Raji (cell line): ENCODE measurements at regions not wholly inside any gene's neighbourhood (a gene's known extent, or its start where the extent isn't known, plus 50 kb on each side); places are given as distances from the start of the nearest gene placed in this dataset.

ENCODE experiments used
- POLR2A ChIP-seq: IDR thresholded peaks from 2 replicates; pipeline ENCODE4 v1.6.1; 2011; ENCODE audit warnings: low read depth, low read length, control low read depth; ENCODE audit not compliant: insufficient read depth

DNA sequence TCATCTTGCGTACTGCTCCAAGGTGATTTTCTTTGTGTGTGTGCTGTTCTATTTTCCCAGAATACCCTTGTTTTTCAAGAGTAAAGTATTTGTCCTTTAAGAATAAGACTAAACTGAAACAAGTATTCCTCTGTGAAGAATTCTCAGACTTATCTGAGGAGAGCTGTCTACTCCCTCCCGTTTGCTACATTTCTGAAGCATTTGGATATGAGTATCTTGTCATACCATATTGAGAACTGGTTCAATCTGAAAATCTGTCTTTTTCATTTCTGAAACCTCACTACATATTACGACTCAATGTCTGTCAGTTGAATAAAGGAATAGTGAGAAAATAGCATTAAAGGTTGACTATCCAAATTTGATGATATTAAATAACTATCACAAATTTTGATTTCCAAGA is 159.4 kb downstream of the PMAIP1 start:
- TF ChIP-seq POLR2A, result no peak

DNA sequence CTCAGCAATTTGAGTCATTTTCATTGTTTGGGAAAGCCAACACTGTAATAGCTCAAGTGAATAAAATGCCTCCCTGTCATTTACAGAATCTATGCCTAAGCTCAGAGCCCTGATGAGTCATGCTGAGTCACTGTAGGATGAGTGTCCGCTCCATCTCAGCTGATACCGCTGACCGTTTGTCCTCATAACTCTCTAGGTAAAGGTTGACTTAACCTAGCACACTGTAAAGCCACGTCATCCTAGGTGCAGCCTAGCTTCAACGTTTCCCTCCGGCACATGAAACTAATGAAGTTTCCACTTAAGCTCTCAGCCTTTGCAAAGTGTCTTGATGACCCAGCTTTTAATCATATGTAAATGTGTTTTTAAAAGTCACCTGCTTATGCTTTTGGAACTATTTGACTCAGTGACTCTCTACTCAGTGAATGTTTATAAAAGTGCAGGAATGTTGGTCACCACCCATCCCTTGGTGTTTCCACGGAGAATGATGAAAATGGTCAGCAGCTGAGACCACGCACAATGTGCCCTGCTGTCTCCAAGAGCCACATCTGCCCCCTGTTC is 154.0 kb downstream of the PMAIP1 start:
- no peak for TF ChIP-seq POLR2A

DNA sequence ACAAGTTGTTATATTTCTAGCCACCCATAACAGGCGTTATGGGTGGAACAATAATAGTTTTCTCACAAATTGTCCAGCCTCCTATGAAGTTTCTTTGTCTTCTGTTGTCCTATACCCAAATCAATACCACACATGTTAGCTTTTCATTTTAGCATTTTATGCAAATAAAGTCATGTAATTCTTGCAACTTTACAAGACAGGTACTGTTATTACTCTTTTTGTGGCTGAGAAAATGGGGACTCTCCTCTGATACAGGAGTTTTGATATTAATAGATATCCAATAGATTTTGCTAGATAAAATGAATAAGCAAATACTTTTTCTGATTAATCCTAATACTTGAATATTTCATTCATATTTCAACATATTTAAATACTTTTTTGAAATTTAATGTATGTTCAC is 151.0 kb downstream of the PMAIP1 start:
- no peak for TF ChIP-seq POLR2A

DNA sequence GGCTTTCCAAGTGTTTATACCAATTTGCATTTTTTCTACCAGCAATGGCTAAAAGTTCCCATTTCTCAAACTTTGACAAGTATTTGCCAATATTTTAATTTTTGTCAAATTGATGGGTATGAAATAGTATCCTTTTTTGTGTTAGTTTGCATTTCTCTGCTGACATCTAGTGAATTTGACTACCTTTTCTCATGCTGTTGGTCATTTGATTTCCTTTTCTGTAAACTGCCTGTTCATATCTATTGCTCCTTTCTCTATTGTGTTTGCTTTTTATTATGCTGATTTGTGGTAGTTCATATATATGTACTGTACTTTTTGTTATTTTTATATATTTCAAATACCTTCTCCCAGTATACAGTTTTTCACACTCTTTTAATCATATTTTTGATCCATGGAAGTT is 149.4 kb downstream of the PMAIP1 start:
- no peak for TF ChIP-seq POLR2A

DNA sequence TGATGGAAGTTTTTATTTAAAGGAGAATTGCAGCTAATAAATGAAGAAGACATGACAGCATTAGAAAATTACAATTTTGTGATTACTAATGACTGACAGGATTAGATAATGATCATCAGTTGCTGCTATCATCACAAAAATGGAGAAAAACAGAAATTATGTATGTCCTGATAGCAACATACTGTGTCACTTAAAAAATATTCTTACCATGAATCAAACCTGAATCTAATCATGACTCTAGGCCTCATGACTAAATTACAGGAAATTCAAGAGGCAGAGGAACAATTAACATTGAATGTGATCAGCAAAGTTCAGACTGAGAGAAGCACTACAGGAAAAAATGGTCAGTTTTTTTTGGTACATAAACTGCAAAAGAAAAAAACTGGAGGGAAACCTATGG is 147.8 kb downstream of the PMAIP1 start:
- no peak for TF ChIP-seq POLR2A

DNA sequence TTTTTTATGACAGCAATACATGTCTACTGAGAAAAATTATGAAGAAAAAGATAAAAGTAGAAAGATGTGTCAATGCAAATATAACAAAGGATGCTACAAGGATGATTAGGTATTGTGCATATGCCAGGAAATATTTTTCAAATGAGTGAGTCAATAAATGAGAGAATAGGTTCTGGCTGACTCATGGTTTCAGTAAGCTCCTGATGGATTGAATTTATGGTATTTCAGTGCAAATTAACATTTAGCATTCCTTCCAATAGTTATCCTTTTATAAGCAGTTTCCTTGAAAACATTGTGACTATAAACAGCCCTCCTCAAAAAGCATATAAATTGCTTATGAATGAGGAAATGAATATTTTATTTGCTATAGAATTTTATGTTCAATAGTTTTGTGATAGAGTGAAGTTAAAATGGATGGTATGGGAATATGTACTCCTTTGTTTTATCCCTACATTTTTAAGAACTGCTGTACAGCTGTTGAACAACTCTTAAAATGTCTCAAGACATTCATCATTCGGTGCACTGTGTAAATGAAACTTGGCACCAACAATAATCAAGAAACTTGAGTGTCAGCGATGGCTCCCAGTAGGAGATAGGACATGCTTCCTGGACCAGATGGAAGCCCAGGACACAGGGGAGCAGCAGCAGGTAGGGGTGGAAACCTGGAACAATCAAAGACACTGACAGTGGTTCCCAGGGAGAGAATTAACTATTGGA is 144.7 kb downstream of the PMAIP1 start:
- TF ChIP-seq POLR2A, result no peak

DNA sequence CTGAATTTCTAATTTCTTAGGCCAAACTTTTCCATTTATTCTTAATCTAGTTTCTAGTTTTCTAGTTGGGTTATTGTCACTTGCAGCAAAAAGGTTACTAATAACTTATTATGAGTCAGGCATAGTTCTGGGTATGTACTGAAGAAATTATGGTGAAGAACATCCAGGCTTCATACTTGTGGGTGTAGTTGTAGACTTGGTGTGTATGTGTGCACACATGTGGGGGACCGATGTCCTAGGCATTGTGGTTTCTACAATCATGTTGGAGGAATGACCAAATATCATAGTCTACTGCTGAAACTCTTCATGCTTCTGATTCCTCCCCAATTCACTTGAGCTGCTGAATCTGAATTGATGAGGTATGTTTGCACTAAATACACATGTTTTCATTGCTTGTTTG is 141.2 kb downstream of the PMAIP1 start:
- no peak for TF ChIP-seq POLR2A

DNA sequence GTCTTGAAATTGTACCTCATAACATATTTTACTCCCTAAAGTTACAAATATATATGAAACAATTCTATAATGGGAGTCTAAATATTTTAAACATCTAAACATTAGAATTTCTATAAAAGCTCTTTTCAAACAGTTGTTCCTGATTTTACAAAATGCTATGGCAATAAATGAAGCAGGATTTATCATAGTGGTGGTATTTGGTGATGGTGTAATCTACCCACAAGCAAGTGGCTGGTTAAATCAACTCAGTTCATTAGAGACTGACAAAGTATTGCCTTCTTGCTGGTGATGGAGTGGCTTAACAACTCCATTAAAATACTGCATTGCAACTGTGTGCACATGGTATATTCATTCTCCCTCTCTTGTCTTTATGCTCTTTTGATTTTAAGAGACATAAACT is 138.9 kb downstream of the PMAIP1 start:
- no peak for TF ChIP-seq POLR2A

DNA sequence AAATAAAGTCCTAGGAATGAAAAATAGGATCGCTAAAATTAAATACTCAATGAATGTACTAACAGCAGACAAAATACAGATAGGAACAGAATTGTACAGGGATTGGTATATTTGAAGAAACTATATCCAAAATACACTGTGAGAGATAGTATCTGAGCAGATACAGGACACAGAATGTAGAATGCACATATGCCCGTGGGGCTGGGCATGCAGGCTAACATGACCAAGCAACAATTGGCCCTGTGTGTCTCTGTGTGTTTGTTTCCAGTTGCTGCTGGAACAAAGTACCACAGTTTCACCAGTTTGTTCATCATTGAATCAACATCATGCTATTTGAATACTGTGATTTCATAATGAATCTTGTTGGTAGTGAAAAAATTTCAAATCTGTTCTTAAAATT is 127.6 kb downstream of the PMAIP1 start:
- no peak for TF ChIP-seq POLR2A

DNA sequence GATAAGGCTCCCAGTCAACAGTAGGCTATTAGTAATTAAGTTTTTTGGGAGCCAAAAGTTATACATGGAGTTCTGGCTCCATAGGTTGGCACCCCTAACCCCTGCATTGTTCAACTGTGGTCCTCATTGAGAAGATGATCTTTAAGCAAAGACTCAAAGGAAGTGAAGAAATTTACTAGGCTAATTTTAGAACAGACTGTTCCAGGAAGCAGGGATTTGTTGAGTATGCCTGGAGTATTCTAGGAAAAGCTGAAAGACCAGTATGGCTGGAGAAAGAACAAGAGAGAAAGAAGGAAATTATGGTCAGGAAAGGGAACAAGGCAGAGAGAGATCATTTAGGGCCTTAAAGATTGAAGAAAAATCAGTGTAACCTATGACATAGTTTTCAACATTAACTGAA is 125.1 kb downstream of the PMAIP1 start:
- no peak for TF ChIP-seq POLR2A

DNA sequence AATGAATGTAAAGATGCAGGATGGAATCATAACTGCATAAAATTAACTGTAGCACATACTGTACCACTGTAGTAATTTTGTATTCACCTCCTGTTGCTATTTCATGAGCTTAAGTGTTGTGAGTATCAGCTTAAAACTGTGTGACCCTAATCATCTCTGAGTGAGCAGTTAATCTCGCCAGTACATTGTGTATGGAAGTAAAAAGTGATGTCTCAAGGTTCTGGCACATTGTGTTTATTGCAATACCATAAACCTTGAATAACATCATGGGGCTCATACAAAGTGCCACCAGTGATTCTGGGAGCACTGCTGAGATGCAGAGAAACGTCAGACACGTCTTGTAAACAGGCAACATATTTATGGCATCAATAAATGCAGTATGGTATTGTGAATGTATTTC is 124.5 kb downstream of the PMAIP1 start:
- TF ChIP-seq POLR2A, result no peak

DNA sequence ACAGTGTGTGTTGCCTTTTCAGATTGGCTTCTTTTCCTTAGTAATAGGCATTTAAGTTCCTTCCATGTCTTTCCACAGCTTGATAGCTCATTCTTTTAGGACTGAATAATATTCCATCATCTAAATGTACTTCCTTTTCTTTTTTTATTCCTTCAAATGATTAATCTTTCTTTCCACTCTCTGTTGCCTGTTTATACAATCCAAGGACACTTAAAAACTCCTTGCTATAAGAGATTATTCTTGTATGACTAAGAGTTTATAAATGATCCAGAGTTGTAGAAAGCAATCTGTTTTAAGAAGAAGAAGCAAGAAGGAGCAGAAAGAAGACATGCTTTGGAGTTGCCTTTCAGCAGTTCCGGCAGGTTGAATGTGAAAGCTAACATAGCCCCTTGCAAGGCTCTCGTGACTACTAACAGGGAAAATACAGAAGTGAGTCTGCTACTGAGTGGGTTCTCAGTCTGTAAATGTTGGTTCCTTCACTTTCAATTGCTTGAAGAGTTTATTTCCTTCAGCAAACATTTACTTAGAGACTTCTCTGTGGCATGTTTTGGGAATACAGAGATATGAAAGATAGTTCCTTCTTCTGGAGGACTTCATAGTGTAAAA is 123.0 kb downstream of the PMAIP1 start:
- TF ChIP-seq POLR2A, result no peak

DNA sequence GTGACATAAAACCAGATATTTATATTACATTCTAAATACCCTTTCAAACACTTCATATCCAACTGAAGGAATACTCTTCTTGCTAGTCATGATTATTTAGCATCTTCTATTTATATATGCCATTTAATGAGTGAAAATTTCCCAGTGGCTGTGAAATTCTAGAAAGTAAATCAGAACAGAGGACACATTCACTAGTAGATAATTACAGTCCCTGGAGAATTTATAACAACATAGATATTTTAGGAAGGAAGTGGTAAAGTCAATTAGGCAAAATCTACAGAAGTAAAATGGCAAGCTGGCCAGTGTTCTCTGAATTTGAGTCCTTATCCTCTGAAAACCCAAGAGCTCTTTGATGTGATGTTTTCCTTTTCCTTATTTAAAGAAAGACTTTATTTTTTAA is 121.8 kb downstream of the PMAIP1 start:
- TF ChIP-seq POLR2A, result no peak

DNA sequence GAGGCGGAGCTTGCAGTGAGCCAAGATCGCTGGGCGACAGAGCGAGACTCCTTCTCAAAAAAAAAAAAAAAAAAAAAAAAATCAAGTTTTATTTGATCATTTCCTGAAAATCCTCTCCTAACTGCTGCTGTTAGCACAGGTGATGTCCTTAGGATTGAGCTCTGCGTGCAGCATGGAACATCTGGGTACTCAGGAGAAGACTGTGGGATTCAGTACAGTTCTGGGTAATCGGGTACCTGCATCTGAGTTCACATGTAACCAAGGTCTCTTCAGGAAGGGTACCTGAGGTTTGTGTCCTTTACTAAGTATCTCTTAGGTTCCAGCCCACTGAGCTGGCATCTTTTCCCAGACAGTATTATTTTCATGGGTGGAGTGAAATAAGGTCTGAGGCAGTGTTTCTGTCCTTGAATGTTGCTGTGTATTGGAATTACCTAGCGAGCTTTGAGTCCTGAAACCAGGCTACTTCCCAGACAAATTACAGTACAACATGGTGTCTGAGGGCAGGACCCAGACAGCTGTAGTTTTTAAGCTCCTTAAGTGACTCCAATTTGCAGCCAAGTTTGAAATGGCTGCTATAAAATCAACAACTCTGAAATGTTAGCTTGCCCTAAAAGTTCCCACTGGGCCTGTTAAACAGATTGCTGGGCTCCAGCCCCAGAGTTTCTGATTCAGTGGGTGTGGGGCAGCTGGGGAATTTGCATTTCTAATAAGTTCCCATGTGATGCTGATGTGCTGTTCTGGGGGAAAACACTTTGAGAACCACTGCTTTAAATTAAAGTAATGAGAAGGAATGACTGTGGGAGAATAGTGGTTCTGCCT is 120.5 kb downstream of the PMAIP1 start:
- TF ChIP-seq POLR2A, result no peak

DNA sequence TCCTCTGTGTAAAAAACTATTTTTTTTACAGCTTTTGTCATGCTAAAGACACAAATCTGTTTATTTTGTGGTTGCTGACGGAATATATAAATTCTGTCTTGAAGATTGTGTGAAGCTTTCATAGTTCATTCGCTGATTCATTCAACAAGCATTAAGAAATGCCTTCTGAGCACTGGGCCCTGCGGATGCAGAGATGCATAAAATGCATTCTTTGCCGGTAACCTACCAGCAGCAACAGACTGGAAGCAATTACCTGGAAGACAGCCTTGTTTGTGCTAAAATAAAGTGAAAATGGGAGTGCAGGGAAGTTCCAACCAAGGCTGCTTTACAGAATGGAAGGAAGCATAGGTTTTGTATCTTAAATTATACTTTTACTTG is 119.7 kb downstream of the PMAIP1 start:
- TF ChIP-seq POLR2A, result no peak

DNA sequence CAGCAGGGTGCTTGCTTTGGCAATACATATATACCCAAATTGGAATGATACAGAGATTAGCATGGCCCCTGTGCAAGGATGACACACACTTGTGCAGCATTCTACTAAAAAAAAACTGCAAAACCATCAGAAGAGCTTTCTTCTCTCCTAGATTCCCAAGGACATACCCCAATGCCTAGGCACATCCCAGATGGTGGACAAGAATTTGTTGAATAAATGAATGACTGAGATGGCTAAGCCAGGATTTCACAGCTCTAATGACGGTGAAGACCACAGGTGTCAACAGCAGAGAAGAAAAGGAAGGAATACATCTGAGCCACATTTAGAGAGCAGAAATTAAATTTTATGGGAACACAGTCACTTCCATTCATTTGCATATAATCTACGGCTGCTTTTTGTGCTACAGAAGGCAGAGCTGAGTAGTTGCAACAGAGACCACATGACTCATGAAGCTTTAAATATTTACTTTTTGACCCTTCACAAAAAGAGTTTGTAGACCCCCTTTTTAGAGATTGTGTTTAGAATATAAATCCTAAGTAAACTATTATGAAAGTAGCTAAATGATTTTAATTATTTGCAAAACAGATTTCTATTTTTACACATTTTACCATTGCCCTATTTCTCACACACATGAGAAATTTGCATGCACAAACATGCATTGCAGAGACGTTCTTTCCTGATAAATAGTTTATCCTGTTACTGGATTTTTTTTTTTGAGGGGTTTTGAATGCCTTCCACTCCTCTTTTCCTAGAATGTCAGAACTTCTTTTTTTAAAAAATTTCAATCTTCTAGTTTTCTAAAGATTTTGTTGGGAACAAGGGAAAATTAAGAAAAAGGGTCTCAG is 119.0 kb downstream of the PMAIP1 start:
- TF ChIP-seq POLR2A, result no peak

DNA sequence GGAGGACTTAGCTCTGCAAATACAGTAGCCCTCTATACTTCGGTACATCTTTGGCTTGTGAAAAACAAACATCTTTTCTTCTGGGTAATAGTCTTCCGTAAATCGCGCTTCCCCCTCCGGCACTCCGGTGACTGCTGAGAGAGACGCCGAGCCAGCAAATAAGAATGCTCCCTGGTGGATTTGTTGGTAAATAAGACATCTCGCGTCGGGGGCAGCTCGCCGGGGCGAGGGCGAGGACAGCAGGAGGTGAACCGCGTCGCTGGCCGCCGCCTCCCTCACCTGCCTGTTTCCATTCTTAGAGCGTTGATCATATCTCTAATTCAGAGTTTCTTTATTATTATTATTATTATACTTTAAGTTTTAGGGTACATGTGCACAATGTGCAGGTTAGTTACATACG is 117.6 kb downstream of the PMAIP1 start:
- TF ChIP-seq POLR2A, result no peak
